Loucy (cell line): ENCODE measurements at regions not wholly inside any gene's neighbourhood (a gene's known extent, or its start where the extent isn't known, plus 50 kb on each side); places are given as distances from the start of the nearest gene placed in this dataset.

Experiments
- CTCF ChIP-seq: fragments of 200-600 bp; sonication (generic); conservative IDR thresholded peaks from 2 replicates; pipeline ENCODE4 v1.5.1; 2014; ENCODE audit warnings: mild to moderate bottlenecking, antibody characterized with exemption, low read length
- EZH2phosphoT487 ChIP-seq: fragments of 200-600 bp; IDR thresholded peaks from 2 replicates; pipeline ENCODE4 v1.6.1; 2018; ENCODE audit warnings: antibody characterized with exemption, mild to moderate bottlenecking, moderate library complexity, borderline replicate concordance

GRCh38 chr11:92782806-92783205 is 186.6 kb upstream of the MTNR1B start:
- TF ChIP-seq CTCF (no peak), EZH2phosphoT487 (no peak)
